ENCODE measurements at regions not wholly inside any gene's neighbourhood (a gene's known extent, or its start where the extent isn't known, plus 50 kb on each side); places are given as distances from the start of the nearest gene placed in this dataset.

GRCh38 chr4:96763546-96763945, 923.7 kb downstream of the PDHA2 start (continued):
- TF ChIP-seq, protein P1, sequence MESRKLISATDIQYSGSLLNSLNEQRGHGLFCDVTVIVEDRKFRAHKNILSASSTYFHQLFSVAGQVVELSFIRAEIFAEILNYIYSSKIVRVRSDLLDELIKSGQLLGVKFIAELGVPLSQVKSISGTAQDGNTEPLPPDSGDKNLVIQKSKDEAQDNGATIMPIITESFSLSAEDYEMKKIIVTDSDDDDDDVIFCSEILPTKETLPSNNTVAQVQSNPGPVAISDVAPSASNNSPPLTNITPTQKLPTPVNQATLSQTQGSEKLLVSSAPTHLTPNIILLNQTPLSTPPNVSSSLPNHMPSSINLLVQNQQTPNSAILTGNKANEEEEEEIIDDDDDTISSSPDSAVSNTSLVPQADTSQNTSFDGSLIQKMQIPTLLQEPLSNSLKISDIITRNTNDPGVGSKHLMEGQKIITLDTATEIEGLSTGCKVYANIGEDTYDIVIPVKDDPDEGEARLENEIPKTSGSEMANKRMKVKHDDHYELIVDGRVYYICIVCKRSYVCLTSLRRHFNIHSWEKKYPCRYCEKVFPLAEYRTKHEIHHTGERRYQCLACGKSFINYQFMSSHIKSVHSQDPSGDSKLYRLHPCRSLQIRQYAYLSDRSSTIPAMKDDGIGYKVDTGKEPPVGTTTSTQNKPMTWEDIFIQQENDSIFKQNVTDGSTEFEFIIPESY (IDR thresholded peaks at IDR 0.05; ENCODE audit: extremely low read depth, insufficient replicate concordance, low read length): no peak

- POLR2A ChIA-PET: no interaction called here
- Histone ChIP-seq H3K4me2 (ENCODE audit: low read length) (no peak overlapping the region), H3K36me3 (ENCODE audit: control insufficient read depth in 1 of 2, insufficient read depth in 2 of 2, low read length in 2 of 2) (no peaks in the 10 kb centered on the region), H3K79me2 (ENCODE audit: insufficient read depth, low read length) (no peaks in the 10 kb centered on the region), H2AFZ (ENCODE audit: low read depth, low read length, poor library complexity, severe bottlenecking) (no peak overlapping the region), H3K4me3 (replicated peaks in 1 of 2; ENCODE audit: low read depth in 1 of 2, low read length in 2 of 2) (no peak overlapping the region), H3K9me3 (ENCODE audit: control insufficient read depth in 1 of 2, insufficient read depth in 1 of 2, low read depth in 1 of 2, low read length in 2 of 2) (no peaks in the 10 kb centered on the region), H3K4me1 (ENCODE audit: control insufficient read depth in 1 of 2, insufficient read depth in 2 of 2, low read length in 2 of 2) (no peaks in the 10 kb centered on the region), H4K20me1 (ENCODE audit: insufficient read depth) (no peaks in the 10 kb centered on the region), H3K27me3 (ENCODE audit: insufficient read depth, low read length) (no peaks in the 10 kb centered on the region), H3K9ac (ENCODE audit: low read length) (no peak overlapping the region), H3K27ac (ENCODE audit: low read depth, low read length) (no peak overlapping the region), H3K9me2 (ENCODE audit: insufficient read depth) (no peaks in the 10 kb centered on the region)
- CTCF ChIA-PET: no interaction called here
- RAD21 ChIA-PET (ENCODE audit: low non-redundant PET in 1 of 2, low total read pairs in 2 of 2, uncharacterized antibody in 2 of 2, unreplicated experiment in 2 of 2): no interaction called here
- intact Hi-C loops (cut with micrococcal nuclease): no loop called here
- no peak for DNase-seq (ENCODE audit: low read depth, low spot score)
- no TSS peak for BruUV-seq (replicated peaks)
- no peak for ATAC-seq
- TF ChIP-seq, protein P1 (IDR thresholded peaks at IDR 0.05; ENCODE audit: extremely low read depth, insufficient replicate concordance, low read length): no peak
- TF ChIP-seq TCF7L2 (IDR thresholded peaks at IDR 0.05; ENCODE audit: borderline replicate concordance, extremely low read depth, insufficient read depth, insufficient read length) (no peak), ZNF274 (IDR thresholded peaks at IDR 0.05; ENCODE audit: low read depth, low read length) (no peak), ZFX (IDR thresholded peaks at IDR 0.05) (no peak), CEBPB (IDR thresholded peaks at IDR 0.05; ENCODE audit: low read depth) (no peak), EGR1 (IDR thresholded peaks at IDR 0.05; ENCODE audit: low read depth) (no peak), YY1 (IDR thresholded peaks at IDR 0.05; ENCODE audit: extremely low read depth, insufficient replicate concordance, low read depth, low read length) (no peak)
These were observed 926.5 kb downstream of the PDHA2 start for GRCh38 chr4:96766359-96766758.
